ENCODE measurements at regions not wholly inside any gene's neighbourhood (a gene's known extent, or its start where the extent isn't known, plus 50 kb on each side); places are given as distances from the start of the nearest gene placed in this dataset.
"Not testable (repeated sequence)": the region's sequence is repeated elsewhere in the genome, so short reads cannot be mapped to it uniquely, and the experiment has no call there.

- not testable (repeated sequence) for H3K27me3 ChIP-seq (ENCODE audit: control insufficient read depth, insufficient read depth, low read length); H3K36me3 ChIP-seq (ENCODE audit: control insufficient read depth, insufficient read depth, low read length); ATAC-seq (ENCODE audit: low read depth in 2 of 2); H3K27me3 Mint-ChIP-seq; H3K36me3 Mint-ChIP-seq; H3K4me1 Mint-ChIP-seq; H3K9me3 ChIP-seq (ENCODE audit: control insufficient read depth in 2 of 2, low read length in 2 of 2); DNase-seq; H3K4me3 Mint-ChIP-seq; H3K27ac ChIP-seq (ENCODE audit: insufficient read depth, low read length, poor library complexity, severe bottlenecking); H3K4me1 ChIP-seq (ENCODE audit: control insufficient read depth, insufficient read depth, low read length, poor library complexity, severe bottlenecking); H3K27ac Mint-ChIP-seq; H3K4me3 ChIP-seq (ENCODE audit: low read depth, low read length)
- H3K9me3 Mint-ChIP-seq, result peaks cover 0 to 23% (median 6%) of the 10 kb centered on the region in 7 donors
Observed at GRCh38 chr12:34262140-34262539, 239.8 kb downstream of the ALG10 start.

GRCh38 chr12:34264110-34264509, 241.8 kb downstream of the ALG10 start:
- Mint-ChIP-seq H3K27me3 (no peaks in the 10 kb centered on the region), H3K27ac (no peak overlapping the region), H3K4me3 (no peak overlapping the region), H3K36me3 (no peaks in the 10 kb centered on the region), H3K4me1 (no peaks in the 10 kb centered on the region), H3K9me3 (peaks cover 0 to 26% (median 9%) of the 10 kb centered on the region in 7 donors)
- Histone ChIP-seq H3K4me1 (ENCODE audit: control insufficient read depth, insufficient read depth, low read length, poor library complexity, severe bottlenecking) (no peaks in the 10 kb centered on the region), H3K9me3 (ENCODE audit: control insufficient read depth in 2 of 2, low read length in 2 of 2) (peaks cover 0 to 2% of the 10 kb centered on the region in 2 experiments), H3K36me3 (ENCODE audit: control insufficient read depth, insufficient read depth, low read length) (no peaks in the 10 kb centered on the region), H3K27me3 (ENCODE audit: control insufficient read depth, insufficient read depth, low read length) (no peaks in the 10 kb centered on the region), H3K4me3 (ENCODE audit: low read depth, low read length) (no peak overlapping the region), H3K27ac (ENCODE audit: insufficient read depth, low read length, poor library complexity, severe bottlenecking) (no peak overlapping the region)
- no peak for DNase-seq
- ATAC-seq (ENCODE audit: low read depth in 2 of 2), result no peak

- H3K4me3 Mint-ChIP-seq; H3K36me3 Mint-ChIP-seq; H3K27me3 ChIP-seq (ENCODE audit: control insufficient read depth, insufficient read depth, low read length); H3K27me3 Mint-ChIP-seq; DNase-seq; H3K4me1 Mint-ChIP-seq; H3K27ac ChIP-seq (ENCODE audit: insufficient read depth, low read length, poor library complexity, severe bottlenecking); H3K27ac Mint-ChIP-seq; H3K4me3 ChIP-seq (ENCODE audit: low read depth, low read length); ATAC-seq (ENCODE audit: low read depth in 2 of 2); H3K9me3 ChIP-seq (ENCODE audit: control insufficient read depth in 2 of 2, low read length in 2 of 2); H3K4me1 ChIP-seq (ENCODE audit: control insufficient read depth, insufficient read depth, low read length, poor library complexity, severe bottlenecking); H3K36me3 ChIP-seq (ENCODE audit: control insufficient read depth, insufficient read depth, low read length): not testable (repeated sequence)
- H3K9me3 Mint-ChIP-seq, result peaks cover 0 to 11% (median 4%) of the 10 kb centered on the region in 7 donors
Observed at GRCh38 chr12:34273703-34274102, 251.4 kb downstream of the ALG10 start.

GRCh38 chr12:34275129-34275528, 252.8 kb downstream of the ALG10 start:
- no peak overlapping the region for H3K4me3 ChIP-seq (ENCODE audit: low read depth, low read length)
- H3K27ac ChIP-seq (ENCODE audit: insufficient read depth, low read length, poor library complexity, severe bottlenecking), result no peak overlapping the region
- no peak for ATAC-seq (ENCODE audit: low read depth in 2 of 2)
- Mint-ChIP-seq H3K4me3 (no peak overlapping the region), H3K9me3 (peaks cover 0 to 12% (median 4%) of the 10 kb centered on the region in 7 donors), H3K27ac (no peak overlapping the region), H3K36me3 (peaks cover 4% of the 10 kb centered on the region), H3K27me3 (no peaks in the 10 kb centered on the region), H3K4me1 (no peaks in the 10 kb centered on the region)
- no peaks in the 10 kb centered on the region for H3K27me3 ChIP-seq (ENCODE audit: control insufficient read depth, insufficient read depth, low read length)
- no peak for DNase-seq
- H3K4me1 ChIP-seq (ENCODE audit: control insufficient read depth, insufficient read depth, low read length, poor library complexity, severe bottlenecking), result no peaks in the 10 kb centered on the region
- H3K36me3 ChIP-seq (ENCODE audit: control insufficient read depth, insufficient read depth, low read length), result no peaks in the 10 kb centered on the region
- no peaks in the 10 kb centered on the region for H3K9me3 ChIP-seq (ENCODE audit: control insufficient read depth in 2 of 2, low read length in 2 of 2)

GRCh38 chr12:34286483-34286882, 264.2 kb downstream of the ALG10 start:
- Mint-ChIP-seq H3K27ac (no peak overlapping the region), H3K4me3 (no peak overlapping the region), H3K36me3 (no peaks in the 10 kb centered on the region), H3K4me1 (no peaks in the 10 kb centered on the region), H3K9me3 (peaks cover 0 to 28% (median 11%) of the 10 kb centered on the region in 7 donors), H3K27me3 (no peaks in the 10 kb centered on the region)
- ATAC-seq (ENCODE audit: low read depth in 2 of 2), result no peak
- no peak for DNase-seq
- Histone ChIP-seq H3K27ac (ENCODE audit: insufficient read depth, low read length, poor library complexity, severe bottlenecking) (no peak overlapping the region), H3K9me3 (ENCODE audit: control insufficient read depth in 2 of 2, low read length in 2 of 2) (peaks cover 5 to 47% of the 10 kb centered on the region in 2 experiments), H3K36me3 (ENCODE audit: control insufficient read depth, insufficient read depth, low read length) (no peaks in the 10 kb centered on the region), H3K4me3 (ENCODE audit: low read depth, low read length) (no peak overlapping the region), H3K27me3 (ENCODE audit: control insufficient read depth, insufficient read depth, low read length) (no peaks in the 10 kb centered on the region), H3K4me1 (ENCODE audit: control insufficient read depth, insufficient read depth, low read length, poor library complexity, severe bottlenecking) (no peaks in the 10 kb centered on the region)

- Histone ChIP-seq H3K4me1 (ENCODE audit: control insufficient read depth, insufficient read depth, low read length, poor library complexity, severe bottlenecking) (no peaks in the 10 kb centered on the region), H3K27ac (ENCODE audit: insufficient read depth, low read length, poor library complexity, severe bottlenecking) (no peak overlapping the region), H3K27me3 (ENCODE audit: control insufficient read depth, insufficient read depth, low read length) (no peaks in the 10 kb centered on the region), H3K36me3 (ENCODE audit: control insufficient read depth, insufficient read depth, low read length) (no peaks in the 10 kb centered on the region), H3K9me3 (ENCODE audit: control insufficient read depth in 2 of 2, low read length in 2 of 2) (peaks cover 5 to 52% of the 10 kb centered on the region in 2 experiments), H3K4me3 (ENCODE audit: low read depth, low read length) (no peak overlapping the region)
- no peak overlapping the region for H3K27ac Mint-ChIP-seq
- no peaks in the 10 kb centered on the region for H3K36me3 Mint-ChIP-seq
- no peaks in the 10 kb centered on the region for H3K4me1 Mint-ChIP-seq
- no peak for ATAC-seq (ENCODE audit: low read depth in 2 of 2)
- no peak for DNase-seq
- peaks cover 0 to 28% (median 11%) of the 10 kb centered on the region in 7 donors for H3K9me3 Mint-ChIP-seq
- H3K4me3 Mint-ChIP-seq, result no peak overlapping the region
- no peaks in the 10 kb centered on the region for H3K27me3 Mint-ChIP-seq
Observed at GRCh38 chr12:34286934-34287333, 264.6 kb downstream of the ALG10 start.

- no peak for ATAC-seq (ENCODE audit: low read depth in 2 of 2)
- no peaks in the 10 kb centered on the region for H3K36me3 ChIP-seq (ENCODE audit: control insufficient read depth, insufficient read depth, low read length)
- Mint-ChIP-seq H3K27me3 (no peaks in the 10 kb centered on the region), H3K4me3 (no peak overlapping the region), H3K27ac (no peak overlapping the region), H3K4me1 (no peaks in the 10 kb centered on the region), H3K9me3 (peaks cover 0 to 31% (median 11%) of the 10 kb centered on the region in 7 donors), H3K36me3 (no peaks in the 10 kb centered on the region)
- H3K27ac ChIP-seq (ENCODE audit: insufficient read depth, low read length, poor library complexity, severe bottlenecking), result no peak overlapping the region
- H3K27me3 ChIP-seq (ENCODE audit: control insufficient read depth, insufficient read depth, low read length), result no peaks in the 10 kb centered on the region
- H3K4me1 ChIP-seq (ENCODE audit: control insufficient read depth, insufficient read depth, low read length, poor library complexity, severe bottlenecking), result no peaks in the 10 kb centered on the region
- DNase-seq, result no peak
- H3K9me3 ChIP-seq (ENCODE audit: control insufficient read depth in 2 of 2, low read length in 2 of 2), result peaks cover 2 to 54% of the 10 kb centered on the region in 2 experiments
- H3K4me3 ChIP-seq (ENCODE audit: low read depth, low read length), result no peak overlapping the region
Observed at GRCh38 chr12:34287437-34287836, 265.1 kb downstream of the ALG10 start.

GRCh38 chr12:34287986-34288962, 266.0 kb downstream of the ALG10 start:
- peaks cover 0 to 60% of the 10 kb centered on the region in 2 experiments for H3K9me3 ChIP-seq (ENCODE audit: control insufficient read depth in 2 of 2, low read length in 2 of 2)
- no peak for DNase-seq

More at GRCh38 chr12:34287986-34288962, 266.0 kb downstream of the ALG10 start:
- ATAC-seq (ENCODE audit: low read depth in 2 of 2), result no peak
- Histone ChIP-seq H3K4me3 (ENCODE audit: low read depth, low read length) (no peak overlapping the region), H3K4me1 (ENCODE audit: control insufficient read depth, insufficient read depth, low read length, poor library complexity, severe bottlenecking) (no peaks in the 10 kb centered on the region), H3K27me3 (ENCODE audit: control insufficient read depth, insufficient read depth, low read length) (no peaks in the 10 kb centered on the region), H3K27ac (ENCODE audit: insufficient read depth, low read length, poor library complexity, severe bottlenecking) (no peak overlapping the region), H3K36me3 (ENCODE audit: control insufficient read depth, insufficient read depth, low read length) (no peaks in the 10 kb centered on the region)
- H3K27me3 Mint-ChIP-seq, result no peaks in the 10 kb centered on the region
- H3K27ac Mint-ChIP-seq, result no peak overlapping the region
- no peaks in the 10 kb centered on the region for H3K36me3 Mint-ChIP-seq
- H3K4me1 Mint-ChIP-seq, result peaks cover 0 to 2% (median 0%) of the 10 kb centered on the region in 4 donors
- peaks cover 0 to 35% (median 11%) of the 10 kb centered on the region in 7 donors for H3K9me3 Mint-ChIP-seq
- no peak overlapping the region for H3K4me3 Mint-ChIP-seq
